ENCODE measurements at regions not wholly inside any gene's neighbourhood (a gene's known extent, or its start where the extent isn't known, plus 50 kb on each side); places are given as distances from the start of the nearest gene placed in this dataset.

DNA sequence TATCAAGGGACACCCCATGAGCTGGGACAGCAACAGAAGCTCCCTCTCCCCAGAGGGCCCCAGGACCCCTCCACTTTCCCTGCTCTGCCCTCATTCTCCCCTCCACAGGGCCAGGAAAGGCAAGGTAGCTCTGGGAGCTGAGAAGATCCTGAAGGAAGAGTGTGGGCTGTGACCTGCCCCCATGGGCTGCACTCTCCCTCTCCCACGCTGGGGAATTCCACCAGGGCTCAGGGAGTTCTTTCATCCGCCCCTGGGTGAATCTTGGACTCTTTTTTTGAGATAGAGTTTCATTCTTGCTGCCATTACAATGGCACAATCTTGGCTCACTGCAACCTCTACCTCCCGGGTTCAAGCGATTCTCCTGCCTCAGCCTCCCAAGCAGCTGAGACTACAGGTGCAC lies 73.8 kb downstream of the C9orf50 start:
- TF ChIP-seq, protein P1, sequence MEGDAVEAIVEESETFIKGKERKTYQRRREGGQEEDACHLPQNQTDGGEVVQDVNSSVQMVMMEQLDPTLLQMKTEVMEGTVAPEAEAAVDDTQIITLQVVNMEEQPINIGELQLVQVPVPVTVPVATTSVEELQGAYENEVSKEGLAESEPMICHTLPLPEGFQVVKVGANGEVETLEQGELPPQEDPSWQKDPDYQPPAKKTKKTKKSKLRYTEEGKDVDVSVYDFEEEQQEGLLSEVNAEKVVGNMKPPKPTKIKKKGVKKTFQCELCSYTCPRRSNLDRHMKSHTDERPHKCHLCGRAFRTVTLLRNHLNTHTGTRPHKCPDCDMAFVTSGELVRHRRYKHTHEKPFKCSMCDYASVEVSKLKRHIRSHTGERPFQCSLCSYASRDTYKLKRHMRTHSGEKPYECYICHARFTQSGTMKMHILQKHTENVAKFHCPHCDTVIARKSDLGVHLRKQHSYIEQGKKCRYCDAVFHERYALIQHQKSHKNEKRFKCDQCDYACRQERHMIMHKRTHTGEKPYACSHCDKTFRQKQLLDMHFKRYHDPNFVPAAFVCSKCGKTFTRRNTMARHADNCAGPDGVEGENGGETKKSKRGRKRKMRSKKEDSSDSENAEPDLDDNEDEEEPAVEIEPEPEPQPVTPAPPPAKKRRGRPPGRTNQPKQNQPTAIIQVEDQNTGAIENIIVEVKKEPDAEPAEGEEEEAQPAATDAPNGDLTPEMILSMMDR (IDR thresholded peaks at IDR 0.05; ENCODE audit: low read depth, low read length, missing input control), result no peak
- TF ChIP-seq, protein P2, sequence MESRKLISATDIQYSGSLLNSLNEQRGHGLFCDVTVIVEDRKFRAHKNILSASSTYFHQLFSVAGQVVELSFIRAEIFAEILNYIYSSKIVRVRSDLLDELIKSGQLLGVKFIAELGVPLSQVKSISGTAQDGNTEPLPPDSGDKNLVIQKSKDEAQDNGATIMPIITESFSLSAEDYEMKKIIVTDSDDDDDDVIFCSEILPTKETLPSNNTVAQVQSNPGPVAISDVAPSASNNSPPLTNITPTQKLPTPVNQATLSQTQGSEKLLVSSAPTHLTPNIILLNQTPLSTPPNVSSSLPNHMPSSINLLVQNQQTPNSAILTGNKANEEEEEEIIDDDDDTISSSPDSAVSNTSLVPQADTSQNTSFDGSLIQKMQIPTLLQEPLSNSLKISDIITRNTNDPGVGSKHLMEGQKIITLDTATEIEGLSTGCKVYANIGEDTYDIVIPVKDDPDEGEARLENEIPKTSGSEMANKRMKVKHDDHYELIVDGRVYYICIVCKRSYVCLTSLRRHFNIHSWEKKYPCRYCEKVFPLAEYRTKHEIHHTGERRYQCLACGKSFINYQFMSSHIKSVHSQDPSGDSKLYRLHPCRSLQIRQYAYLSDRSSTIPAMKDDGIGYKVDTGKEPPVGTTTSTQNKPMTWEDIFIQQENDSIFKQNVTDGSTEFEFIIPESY (IDR thresholded peaks at IDR 0.05), result no peak
- TF ChIP-seq SP1 (IDR thresholded peaks at IDR 0.05) (no peak), RAD21 (IDR thresholded peaks at IDR 0.05) (no peak), JUND (IDR thresholded peaks at IDR 0.05) (no peak), NR2F2 (IDR thresholded peaks at IDR 0.05) (no peak)
